GM12878 (cell line): ENCODE measurements at regions not wholly inside any gene's neighbourhood (a gene's known extent, or its start where the extent isn't known, plus 50 kb on each side); places are given as distances from the start of the nearest gene placed in this dataset.

Experiments
- CBX5 ChIP-seq: sonication (generic); IDR thresholded peaks from 2 replicates; pipeline ENCODE4 v1.6.1; 2016; ENCODE audit warnings: low read depth, moderate library complexity, mild to moderate bottlenecking, inconsistent platforms
- CHD1 ChIP-seq: IDR thresholded peaks from 2 replicates; pipeline ENCODE4 v1.6.1; 2012; ENCODE audit warnings: low read depth, low read length, improper control_type of control experiment
- CREM ChIP-seq: IDR thresholded peaks from 2 replicates; pipeline ENCODE4 v1.6.1; 2014; ENCODE audit warnings: antibody characterized with exemption, low read depth
- E2F4 ChIP-seq: IDR thresholded peaks from 2 replicates; pipeline ENCODE4 v1.6.1; 2012; ENCODE audit warnings: low read depth, low read length, improper control_type of control experiment
- EP300 ChIP-seq, 2 experiments: fragments of 150-350 bp in 1 of 2; IDR thresholded peaks; 2 replicates each; pipeline ENCODE4 v1.6.1; 2011 to 2012; ENCODE audit warnings: low read depth in 2 of 2, low read length in 2 of 2, borderline replicate concordance in 1 of 2, improper control_type of control experiment in 1 of 2, inconsistent platforms in 1 of 2; ENCODE audit not compliant: control insufficient read depth in 1 of 2
- FOXK2 ChIP-seq: fragments of 450-650 bp; IDR thresholded peaks from 2 replicates; pipeline ENCODE4 v1.6.1; 2017; ENCODE audit warnings: mild to moderate bottlenecking, moderate library complexity
- GABPA ChIP-seq: IDR thresholded peaks from 2 replicates; pipeline ENCODE4 v1.6.1; 2014; ENCODE audit warnings: antibody characterized with exemption, low read depth, mild to moderate bottlenecking, inconsistent platforms
- HCFC1 ChIP-seq: fragments of 150-350 bp; IDR thresholded peaks from 2 replicates; pipeline ENCODE4 v1.6.1; 2014; ENCODE audit warnings: low read length
- HSF1 ChIP-seq: fragments of 150-350 bp; IDR thresholded peaks from 2 replicates; pipeline ENCODE4 v1.6.1; 2014; ENCODE audit warnings: mild to moderate bottlenecking, low read depth, low read length
- IKZF1 ChIP-seq: fragments of 450-650 bp; conservative IDR thresholded peaks from 2 replicates; pipeline ENCODE4 v1.6.1; 2017; ENCODE audit warnings: antibody characterized with exemption, mild to moderate bottlenecking
- IKZF2 ChIP-seq, 2 experiments: fragments of 450-650 bp; IDR thresholded peaks; 2 replicates each; pipeline ENCODE4 v1.6.1; 2017; ENCODE audit warnings: mild to moderate bottlenecking in 2 of 2, moderate library complexity in 2 of 2
- MTA2 ChIP-seq: fragments of 450-650 bp; IDR thresholded peaks from 2 replicates; pipeline ENCODE4 v1.6.1; 2016; ENCODE audit warnings: low read depth, mild to moderate bottlenecking, moderate library complexity
- MXI1 ChIP-seq: fragments of 150-350 bp; IDR thresholded peaks from 2 replicates; pipeline ENCODE4 v1.6.1; 2011; ENCODE audit warnings: low read depth, mild to moderate bottlenecking, inconsistent platforms, low read length, improper control_type of control experiment
- MYB ChIP-seq: fragments of 150-350 bp; IDR thresholded peaks from 2 replicates; pipeline ENCODE4 v1.6.1; 2014; ENCODE audit warnings: mild to moderate bottlenecking, low read depth, low read length, borderline replicate concordance
- MYC ChIP-seq: IDR thresholded peaks from 2 replicates; pipeline ENCODE4 v1.6.1; 2011; ENCODE audit warnings: mild to moderate bottlenecking, low read length, moderate library complexity, inconsistent platforms; ENCODE audit not compliant: insufficient read depth, insufficient replicate concordance, insufficient read length, severe bottlenecking
- NR2F1 ChIP-seq: fragments of 450-650 bp; conservative IDR thresholded peaks from 2 replicates; pipeline ENCODE4 v1.6.1; 2017; ENCODE audit warnings: mild to moderate bottlenecking
- PAX8 ChIP-seq: fragments of 450-650 bp; IDR thresholded peaks from 2 replicates; pipeline ENCODE4 v1.6.1; 2017; ENCODE audit warnings: mild to moderate bottlenecking, moderate library complexity
- POLR2AphosphoS2 ChIP-seq: IDR thresholded peaks from 2 replicates; pipeline ENCODE4 v1.6.1; 2011; ENCODE audit warnings: low read depth, mild to moderate bottlenecking, low read length, improper control_type of control experiment, moderate library complexity
- RFX5 ChIP-seq: IDR thresholded peaks from 2 replicates; pipeline ENCODE4 v1.6.1; 2011; ENCODE audit warnings: low read depth, low read length, improper control_type of control experiment
- SPI1 ChIP-seq: IDR thresholded peaks from 2 replicates; pipeline ENCODE4 v1.6.1; 2011; ENCODE audit warnings: low read depth, mild to moderate bottlenecking, low read length, moderate library complexity, borderline replicate concordance; ENCODE audit not compliant: insufficient read depth
- TARDBP ChIP-seq: IDR thresholded peaks from 2 replicates; pipeline ENCODE4 v1.6.1; 2016; ENCODE audit warnings: borderline replicate concordance
- ZNF207 ChIP-seq: fragments of 450-650 bp; IDR thresholded peaks from 2 replicates; pipeline ENCODE4 v1.6.1; 2014; ENCODE audit warnings: antibody characterized with exemption, mild to moderate bottlenecking, borderline replicate concordance
- ZNF217 ChIP-seq: fragments of 450-650 bp; IDR thresholded peaks from 2 replicates; pipeline ENCODE4 v1.6.1; 2017; ENCODE audit warnings: antibody characterized with exemption, mild to moderate bottlenecking
- TF ChIP-seq, protein P1 (sequence below): fragments of 150-350 bp; IDR thresholded peaks from 2 replicates; pipeline ENCODE4 v1.6.1; 2016; ENCODE audit warnings: low read depth, low read length
- TF ChIP-seq, protein P2 (sequence below): fragments of 450-650 bp; IDR thresholded peaks from 2 replicates; pipeline ENCODE4 v1.6.1; 2017; ENCODE audit warnings: low read depth, mild to moderate bottlenecking, moderate library complexity

GRCh38 chr9:1273859-1274258, 223.7 kb downstream of the DMRT2 start (continued):
- TF ChIP-seq MYB, result no peak
- no peak for TF ChIP-seq TARDBP
- TF ChIP-seq PAX8, result no peak
- TF ChIP-seq, protein P1, sequence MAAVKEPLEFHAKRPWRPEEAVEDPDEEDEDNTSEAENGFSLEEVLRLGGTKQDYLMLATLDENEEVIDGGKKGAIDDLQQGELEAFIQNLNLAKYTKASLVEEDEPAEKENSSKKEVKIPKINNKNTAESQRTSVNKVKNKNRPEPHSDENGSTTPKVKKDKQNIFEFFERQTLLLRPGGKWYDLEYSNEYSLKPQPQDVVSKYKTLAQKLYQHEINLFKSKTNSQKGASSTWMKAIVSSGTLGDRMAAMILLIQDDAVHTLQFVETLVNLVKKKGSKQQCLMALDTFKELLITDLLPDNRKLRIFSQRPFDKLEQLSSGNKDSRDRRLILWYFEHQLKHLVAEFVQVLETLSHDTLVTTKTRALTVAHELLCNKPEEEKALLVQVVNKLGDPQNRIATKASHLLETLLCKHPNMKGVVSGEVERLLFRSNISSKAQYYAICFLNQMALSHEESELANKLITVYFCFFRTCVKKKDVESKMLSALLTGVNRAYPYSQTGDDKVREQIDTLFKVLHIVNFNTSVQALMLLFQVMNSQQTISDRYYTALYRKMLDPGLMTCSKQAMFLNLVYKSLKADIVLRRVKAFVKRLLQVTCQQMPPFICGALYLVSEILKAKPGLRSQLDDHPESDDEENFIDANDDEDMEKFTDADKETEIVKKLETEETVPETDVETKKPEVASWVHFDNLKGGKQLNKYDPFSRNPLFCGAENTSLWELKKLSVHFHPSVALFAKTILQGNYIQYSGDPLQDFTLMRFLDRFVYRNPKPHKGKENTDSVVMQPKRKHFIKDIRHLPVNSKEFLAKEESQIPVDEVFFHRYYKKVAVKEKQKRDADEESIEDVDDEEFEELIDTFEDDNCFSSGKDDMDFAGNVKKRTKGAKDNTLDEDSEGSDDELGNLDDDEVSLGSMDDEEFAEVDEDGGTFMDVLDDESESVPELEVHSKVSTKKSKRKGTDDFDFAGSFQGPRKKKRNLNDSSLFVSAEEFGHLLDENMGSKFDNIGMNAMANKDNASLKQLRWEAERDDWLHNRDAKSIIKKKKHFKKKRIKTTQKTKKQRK, result no peak
- peak; percentile 92 for TF ChIP-seq NR2F1
- no peak for TF ChIP-seq CREM
- TF ChIP-seq GABPA, result no peak
- no peak for TF ChIP-seq MXI1
- TF ChIP-seq CBX5, result no peak
- TF ChIP-seq IKZF2 (IDR thresholded peaks at IDR 0.05), result peak; percentile 93 to 94
- no peak for TF ChIP-seq ZNF207
- peak; percentile 88 for TF ChIP-seq MTA2
- no peak for TF ChIP-seq SPI1
- TF ChIP-seq EP300 (IDR thresholded peaks at IDR 0.05; ENCODE audit: borderline replicate concordance in 1 of 2, control insufficient read depth in 1 of 2, low read depth in 2 of 2, low read length in 2 of 2), result peak; percentile 21 to 43; a peak in 2 of 4 replicates
- TF ChIP-seq HCFC1, result no peak
- no peak for TF ChIP-seq RFX5
- peak; percentile 96 for TF ChIP-seq IKZF1
- TF ChIP-seq MYC, result no peak
- TF ChIP-seq HSF1, result no peak
- TF ChIP-seq POLR2AphosphoS2, result no peak
- no peak for TF ChIP-seq FOXK2
- TF ChIP-seq, protein P2, sequence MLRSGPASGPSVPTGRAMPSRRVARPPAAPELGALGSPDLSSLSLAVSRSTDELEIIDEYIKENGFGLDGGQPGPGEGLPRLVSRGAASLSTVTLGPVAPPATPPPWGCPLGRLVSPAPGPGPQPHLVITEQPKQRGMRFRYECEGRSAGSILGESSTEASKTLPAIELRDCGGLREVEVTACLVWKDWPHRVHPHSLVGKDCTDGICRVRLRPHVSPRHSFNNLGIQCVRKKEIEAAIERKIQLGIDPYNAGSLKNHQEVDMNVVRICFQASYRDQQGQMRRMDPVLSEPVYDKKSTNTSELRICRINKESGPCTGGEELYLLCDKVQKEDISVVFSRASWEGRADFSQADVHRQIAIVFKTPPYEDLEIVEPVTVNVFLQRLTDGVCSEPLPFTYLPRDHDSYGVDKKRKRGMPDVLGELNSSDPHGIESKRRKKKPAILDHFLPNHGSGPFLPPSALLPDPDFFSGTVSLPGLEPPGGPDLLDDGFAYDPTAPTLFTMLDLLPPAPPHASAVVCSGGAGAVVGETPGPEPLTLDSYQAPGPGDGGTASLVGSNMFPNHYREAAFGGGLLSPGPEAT, result peak; percentile 69; the same call in 1 of the 2 replicates
- no peak for TF ChIP-seq CHD1
- TF ChIP-seq ZNF217, result no peak
- no peak for TF ChIP-seq E2F4
